IPS-18a (cell line): ENCODE measurements at regions not wholly inside any gene's neighbourhood (a gene's known extent, or its start where the extent isn't known, plus 50 kb on each side); places are given as distances from the start of the nearest gene placed in this dataset.

Source experiments
- H3K27ac ChIP-seq: one replicate; pipeline ENCODE4 v1.5.1; 2013; ENCODE audit warnings: low read length
- H3K27me3 ChIP-seq: one replicate; pipeline ENCODE4 v1.6.1; 2013; ENCODE audit warnings: mild to moderate bottlenecking, low read length; ENCODE audit not compliant: control insufficient read depth, insufficient read depth
- H3K36me3 ChIP-seq: one replicate; pipeline ENCODE4 v1.6.1; 2013; ENCODE audit warnings: low read depth, low read length; ENCODE audit not compliant: control insufficient read depth
- H3K4me1 ChIP-seq: one replicate; pipeline ENCODE4 v1.6.1; 2013; ENCODE audit warnings: low read depth, low read length; ENCODE audit not compliant: control insufficient read depth
- H3K4me3 ChIP-seq: one replicate; pipeline ENCODE4 v1.5.1; 2013; ENCODE audit warnings: low read length
- H3K9ac ChIP-seq: one replicate; pipeline ENCODE4 v1.6.1; 2013; ENCODE audit warnings: mild to moderate bottlenecking, low read length, moderate library complexity
- H3K9me3 ChIP-seq: one replicate; pipeline ENCODE4 v1.6.1; 2013; ENCODE audit warnings: low read depth, low read length; ENCODE audit not compliant: control insufficient read depth

DNA sequence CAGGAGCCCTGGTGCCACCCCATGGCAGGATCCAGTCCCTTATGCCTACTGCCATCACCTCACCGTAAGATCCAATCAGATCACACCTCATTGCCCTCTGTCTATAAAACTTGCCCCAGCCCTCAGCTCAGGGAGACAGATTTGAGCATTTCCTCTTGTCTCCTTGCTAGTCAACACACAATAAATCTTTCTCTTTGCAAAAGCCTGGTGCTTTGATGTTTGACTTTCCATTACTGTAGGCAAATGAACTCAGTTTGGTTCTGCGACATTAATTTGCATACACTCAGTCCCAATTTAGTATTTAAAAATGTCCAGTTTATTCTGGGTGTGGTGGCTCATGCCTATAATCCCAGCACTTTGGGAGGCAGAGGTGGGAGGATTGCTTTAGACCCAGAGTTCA is 188.4 kb downstream of the AEBP2 start:
- Histone ChIP-seq H3K27ac (no peak overlapping the region), H3K4me1 (no peaks in the 10 kb centered on the region), H3K36me3 (no peaks in the 10 kb centered on the region), H3K9ac (no peak overlapping the region), H3K4me3 (no peak overlapping the region), H3K9me3 (no peaks in the 10 kb centered on the region), H3K27me3 (no peaks in the 10 kb centered on the region)

DNA sequence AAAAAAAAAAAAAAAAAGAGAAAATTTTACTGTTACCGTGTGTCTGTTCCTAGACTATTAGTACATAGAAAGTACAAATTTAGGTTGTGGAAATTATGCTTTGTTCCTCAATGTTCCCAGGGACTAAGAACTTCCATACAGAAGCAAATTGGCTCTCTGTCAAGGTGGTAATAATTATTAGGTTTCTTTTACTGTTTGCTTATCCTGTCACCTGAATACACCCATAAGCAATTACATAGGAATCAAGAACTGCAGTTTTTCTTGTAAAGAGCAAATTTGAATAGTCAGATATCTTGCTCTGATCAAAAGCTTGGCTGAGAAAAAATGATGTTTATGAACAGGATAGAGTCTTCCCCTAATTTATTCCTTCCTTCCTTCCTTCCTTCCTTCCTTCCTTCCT is 191.2 kb downstream of the AEBP2 start:
- Histone ChIP-seq H3K4me3 (no peak overlapping the region), H3K27ac (no peak overlapping the region), H3K9ac (no peak overlapping the region), H3K9me3 (no peaks in the 10 kb centered on the region), H3K36me3 (no peaks in the 10 kb centered on the region), H3K4me1 (no peaks in the 10 kb centered on the region), H3K27me3 (no peaks in the 10 kb centered on the region)

DNA sequence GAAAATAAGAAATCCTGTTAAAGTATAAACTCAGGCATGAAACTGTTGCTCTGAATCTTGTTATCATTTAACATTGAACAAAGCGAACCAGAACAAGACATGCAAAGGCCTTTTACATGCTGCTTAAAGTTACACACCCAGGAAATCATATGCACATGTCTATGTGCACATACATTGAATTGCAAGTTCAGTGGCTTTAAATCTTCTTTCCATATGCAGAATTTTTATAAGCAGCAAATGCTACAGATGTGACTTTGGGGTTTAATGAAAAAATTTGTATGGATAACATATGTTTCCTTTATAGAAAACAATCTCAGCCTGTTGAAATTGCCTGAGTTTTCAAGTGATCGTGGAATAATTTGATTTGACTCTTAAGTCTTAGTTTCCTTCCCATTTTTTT is 193.9 kb downstream of the AEBP2 start:
- no peaks in the 10 kb centered on the region for H3K27me3 ChIP-seq
- no peak overlapping the region for H3K4me3 ChIP-seq

GRCh38 chr12:19633641-19634040 is 194.3 kb downstream of the AEBP2 start:
- Histone ChIP-seq H3K4me3 (no peak overlapping the region), H3K4me1 (no peaks in the 10 kb centered on the region), H3K27ac (no peak overlapping the region)

More for the DNA sequence above, 193.9 kb downstream of the AEBP2 start:
- Histone ChIP-seq H3K36me3 (no peaks in the 10 kb centered on the region), H3K9ac (no peak overlapping the region), H3K4me1 (no peaks in the 10 kb centered on the region), H3K27ac (no peak overlapping the region), H3K9me3 (no peaks in the 10 kb centered on the region)

GRCh38 chr12:19639781-19640415 is 200.6 kb downstream of the AEBP2 start:
- no peak overlapping the region for H3K4me3 ChIP-seq
- H3K9me3 ChIP-seq, result no peaks in the 10 kb centered on the region
- peaks cover 13% of the 10 kb centered on the region for H3K4me1 ChIP-seq
- no peak overlapping the region for H3K9ac ChIP-seq
- H3K27me3 ChIP-seq, result no peaks in the 10 kb centered on the region
- no peaks in the 10 kb centered on the region for H3K36me3 ChIP-seq
- no peak overlapping the region for H3K27ac ChIP-seq

More at GRCh38 chr12:19633641-19634040, 194.3 kb downstream of the AEBP2 start:
- Histone ChIP-seq H3K9me3 (no peaks in the 10 kb centered on the region), H3K9ac (no peak overlapping the region), H3K36me3 (no peaks in the 10 kb centered on the region), H3K27me3 (no peaks in the 10 kb centered on the region)

GRCh38 chr12:19641235-19642080 is 202.2 kb downstream of the AEBP2 start:
- no peaks in the 10 kb centered on the region for H3K36me3 ChIP-seq
- no peaks in the 10 kb centered on the region for H3K27me3 ChIP-seq
- H3K4me1 ChIP-seq, result peaks cover 13% of the 10 kb centered on the region
- peaks cover 7% of the 10 kb centered on the region for H3K9me3 ChIP-seq
- H3K9ac ChIP-seq, result no peak overlapping the region
- H3K27ac ChIP-seq, result no peak overlapping the region
- no peak overlapping the region for H3K4me3 ChIP-seq

- Histone ChIP-seq H3K27me3 (no peaks in the 10 kb centered on the region), H3K4me3 (no peak overlapping the region), H3K9me3 (peaks cover 8% of the 10 kb centered on the region), H3K4me1 (peaks cover 13% of the 10 kb centered on the region), H3K36me3 (no peaks in the 10 kb centered on the region), H3K9ac (no peak overlapping the region), H3K27ac (no peak overlapping the region)
Observed at GRCh38 chr12:19642345-19642744, 203.1 kb downstream of the AEBP2 start.

DNA sequence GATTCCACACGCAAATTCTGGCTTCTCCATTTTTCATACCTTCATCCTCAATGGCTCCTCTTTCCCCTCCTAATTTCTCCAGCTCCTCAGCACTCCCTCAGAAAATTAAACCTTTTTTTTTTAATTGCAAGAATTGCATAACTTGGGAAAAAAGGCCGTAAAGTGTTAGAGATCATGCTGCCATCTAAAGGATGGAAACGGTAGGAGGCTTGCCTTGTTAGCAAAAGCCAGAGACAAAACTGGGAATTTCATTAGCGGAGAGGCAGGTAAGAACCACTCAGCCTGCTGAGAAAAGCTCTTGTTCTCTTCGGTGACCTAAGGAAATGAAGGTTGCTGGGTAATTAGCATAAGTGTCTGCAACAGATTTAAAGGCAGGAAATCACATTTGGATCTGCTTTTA is 204.3 kb downstream of the AEBP2 start:
- Histone ChIP-seq H3K4me1 (peaks cover 13% of the 10 kb centered on the region), H3K4me3 (no peak overlapping the region), H3K27me3 (no peaks in the 10 kb centered on the region), H3K27ac (no peak overlapping the region), H3K9ac (no peak overlapping the region), H3K9me3 (peaks cover 8% of the 10 kb centered on the region), H3K36me3 (no peaks in the 10 kb centered on the region)

DNA sequence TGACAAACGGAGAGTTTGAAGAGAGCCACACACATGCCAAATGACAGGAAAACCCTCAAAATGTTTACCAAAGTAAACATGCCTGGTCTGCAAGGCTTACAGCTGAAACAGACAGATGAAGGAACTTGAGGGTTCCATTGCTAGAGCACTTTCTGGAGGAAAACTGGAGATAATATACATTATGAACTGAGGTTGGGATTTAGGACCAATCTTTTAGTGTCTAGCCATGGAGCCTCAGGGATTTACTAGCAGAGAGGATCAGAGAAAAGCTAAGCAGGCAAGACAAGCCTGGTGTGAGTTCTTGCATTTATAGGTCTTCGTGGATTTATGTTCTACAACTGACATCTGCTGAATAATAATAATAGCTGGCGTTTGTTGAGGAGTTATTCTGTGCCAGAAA is 205.3 kb downstream of the AEBP2 start:
- no peak overlapping the region for H3K27ac ChIP-seq
- H3K4me1 ChIP-seq, result peaks cover 13% of the 10 kb centered on the region
- H3K9ac ChIP-seq, result no peak overlapping the region
- no peaks in the 10 kb centered on the region for H3K27me3 ChIP-seq
- no peak overlapping the region for H3K4me3 ChIP-seq
- no peaks in the 10 kb centered on the region for H3K36me3 ChIP-seq
- H3K9me3 ChIP-seq, result peaks cover 8% of the 10 kb centered on the region

DNA sequence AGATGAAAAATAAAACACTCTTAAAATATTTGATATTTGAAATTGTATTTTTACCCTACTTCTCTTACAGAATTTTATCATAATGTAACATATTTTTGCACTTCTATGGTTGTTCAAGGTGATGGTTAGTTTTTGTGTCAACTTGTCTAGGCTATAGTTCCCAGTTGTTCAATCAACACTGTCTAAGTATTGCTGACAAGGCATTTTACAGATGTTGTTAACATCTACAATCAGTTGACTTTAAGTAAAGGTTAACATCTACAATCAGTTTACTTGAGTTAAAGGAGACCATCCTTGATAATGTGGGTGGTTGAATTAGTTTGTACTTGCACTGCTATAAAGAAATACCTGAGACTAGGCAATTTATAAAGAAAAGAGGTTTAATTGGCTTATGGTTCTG is 206.5 kb downstream of the AEBP2 start:
- no peak overlapping the region for H3K9ac ChIP-seq
- H3K27ac ChIP-seq, result no peak overlapping the region
- H3K4me1 ChIP-seq, result peaks cover 13% of the 10 kb centered on the region
- peaks cover 8% of the 10 kb centered on the region for H3K9me3 ChIP-seq
- no peak overlapping the region for H3K4me3 ChIP-seq
- no peaks in the 10 kb centered on the region for H3K27me3 ChIP-seq
- H3K36me3 ChIP-seq, result no peaks in the 10 kb centered on the region

GRCh38 chr12:19646599-19646998 is 207.3 kb downstream of the AEBP2 start:
- Histone ChIP-seq H3K4me3 (no peak overlapping the region), H3K4me1 (peaks cover 13% of the 10 kb centered on the region)

More at GRCh38 chr12:19646599-19646998, 207.3 kb downstream of the AEBP2 start:
- Histone ChIP-seq H3K27me3 (no peaks in the 10 kb centered on the region), H3K9ac (no peak overlapping the region), H3K36me3 (no peaks in the 10 kb centered on the region), H3K9me3 (peaks cover 8% of the 10 kb centered on the region), H3K27ac (no peak overlapping the region)
